H1 (cell line): ENCODE measurements at regions not wholly inside any gene's neighbourhood (a gene's known extent, or its start where the extent isn't known, plus 50 kb on each side); places are given as distances from the start of the nearest gene placed in this dataset.

Experiments
- CTCF ChIA-PET: fragments of 300-600 bp; sonication (Branson Sonifier 250); formaldehyde crosslinking; loops from one replicate; lab custom pipeline; 2021; ENCODE audit not compliant: partially characterized antibody; lab: Charles Lee
- POLR2A ChIA-PET: fragments of 300-600 bp; sonication (Branson Sonifier 250); formaldehyde crosslinking; loops from one replicate; lab custom pipeline; 2021; ENCODE audit warnings: inconsistent platforms; ENCODE audit not compliant: partially characterized antibody; lab: Charles Lee
- DNase-seq, 2 experiments: peaks; one replicate each; pipeline versions ENCODE4 v3.0.0 to v3.0.0-alpha.2; 2010 to 2022; ENCODE audit warnings: low spot score in 2 of 2, low read depth in 1 of 2, mixed read lengths in 1 of 2
- FAIRE-seq: peaks from 2 replicates; lab custom pipeline; 2011; peaks lifted over from hg19 to GRCh38; lab: Jason Lieb, UNC
- H2AFZ ChIP-seq: 2 replicates; pipeline ENCODE4 v1.8.1; 2012; ENCODE audit warnings: low read length, inconsistent platforms
- H2AK5ac ChIP-seq: 2 replicates; pipeline ENCODE4 v1.6.1; 2013; ENCODE audit warnings: low read depth, low read length
- H2BK120ac ChIP-seq: replicated peaks from 2 replicates; pipeline ENCODE3; 2013; ENCODE audit warnings: low read depth, low read length, inconsistent platforms
- H2BK12ac ChIP-seq: 2 replicates; pipeline ENCODE4 v1.6.1; 2013; ENCODE audit warnings: low read depth, low read length
- H2BK15ac ChIP-seq: 2 replicates; pipeline ENCODE4 v1.6.1; 2013; ENCODE audit warnings: low read length
- H2BK20ac ChIP-seq: 2 replicates; pipeline ENCODE4 v1.6.1; 2013; ENCODE audit warnings: low read length
- H2BK5ac ChIP-seq: 2 replicates; pipeline ENCODE4 v1.6.1; 2013; ENCODE audit warnings: low read depth, low read length
- H3K14ac ChIP-seq: 2 replicates; pipeline ENCODE4 v1.6.1; 2013; ENCODE audit warnings: inconsistent platforms; ENCODE audit not compliant: insufficient read length
- H3K18ac ChIP-seq: 2 replicates; pipeline ENCODE4 v1.6.1; 2013; ENCODE audit warnings: low read length; ENCODE audit errors: extremely low read depth
- H3K23ac ChIP-seq: 2 replicates; pipeline ENCODE4 v1.6.1; 2013; ENCODE audit warnings: inconsistent platforms; ENCODE audit not compliant: insufficient read length
- H3K23me2 ChIP-seq: 2 replicates; pipeline ENCODE4 v1.6.1; 2013; ENCODE audit warnings: low read depth, low read length
- H3K27ac ChIP-seq: 2 replicates; pipeline ENCODE4 v1.6.1; 2011; ENCODE audit warnings: low read depth, low read length, inconsistent platforms
- H3K27me3 ChIP-seq, 4 experiments: replicated peaks in 1 of 4; 1 replicate in 1 of 4; 2 replicates in 3 of 4; pipeline versions ENCODE4 v1.6.1 to v1.8.1; 2011 to 2013; ENCODE audit warnings: low read length in 3 of 4, mild to moderate bottlenecking in 3 of 4, inconsistent platforms in 2 of 4, mixed read lengths in 2 of 4, moderate library complexity in 1 of 4; ENCODE audit not compliant: control insufficient read depth in 3 of 4, insufficient read depth in 3 of 4; ENCODE audit errors: extremely low read depth in 1 of 4
- H3K36me3 ChIP-seq, 4 experiments: 2 replicates each; pipeline versions ENCODE4 v1.6.1 to v1.8.1; 2011 to 2013; ENCODE audit warnings: mild to moderate bottlenecking in 4 of 4, low read length in 3 of 4, moderate library complexity in 2 of 4, control low read depth in 1 of 4, inconsistent platforms in 1 of 4; ENCODE audit not compliant: insufficient read depth in 4 of 4, control insufficient read depth in 2 of 4
- H3K4ac ChIP-seq: replicated peaks from 2 replicates; pipeline ENCODE3; 2013; ENCODE audit warnings: low read length, low read depth, mixed read lengths, inconsistent platforms; ENCODE audit not compliant: insufficient read length
- H3K4me1 ChIP-seq, 4 experiments: replicated peaks in 1 of 4; 1 replicate in 1 of 4; 2 replicates in 3 of 4; pipeline versions ENCODE4 v1.6.1 to v1.8.1; 2011 to 2013; ENCODE audit warnings: low read length in 3 of 4, inconsistent platforms in 2 of 4, mixed read lengths in 1 of 4; ENCODE audit not compliant: insufficient read depth in 4 of 4, control insufficient read depth in 3 of 4
- H3K4me2 ChIP-seq, 2 experiments: 2 replicates each; pipeline versions ENCODE4 v1.6.1 to v1.8.1; 2011 to 2013; ENCODE audit warnings: low read depth in 2 of 2, low read length in 2 of 2, control low read depth in 1 of 2, inconsistent platforms in 1 of 2, mild to moderate bottlenecking in 1 of 2; ENCODE audit not compliant: insufficient read depth in 1 of 2
- H3K4me3 ChIP-seq, 4 experiments: fragments of 200-600, 300-600 bp in 1 of 4; sonication (generic), shearing (Covaris generic), sonication (Bioruptor Twin) in 1 of 4; 2 replicates each; pipeline versions ENCODE4 v1.5.1 to v1.8.1; 2011 to 2016; ENCODE audit warnings: low read length in 4 of 4, low read depth in 3 of 4, control low read depth in 2 of 4, inconsistent platforms in 2 of 4, mild to moderate bottlenecking in 2 of 4, mixed read lengths in 1 of 4, moderate library complexity in 1 of 4; ENCODE audit not compliant: insufficient read depth in 2 of 4; ENCODE audit errors: extremely low read depth in 1 of 4
- H3K56ac ChIP-seq: replicated peaks from 2 replicates; pipeline ENCODE3; 2013; ENCODE audit warnings: low read depth, mild to moderate bottlenecking, mixed read lengths, low read length, inconsistent platforms; ENCODE audit not compliant: insufficient read length
- H3K79me1 ChIP-seq: 2 replicates; pipeline ENCODE4 v1.6.1; 2013; ENCODE audit warnings: low read depth, low read length, control low read depth
- H3K79me2 ChIP-seq, 2 experiments: 2 replicates each; pipeline versions ENCODE4 v1.6.1 to v1.8.1; 2012 to 2013; ENCODE audit warnings: low read length in 2 of 2, mild to moderate bottlenecking in 2 of 2, inconsistent platforms in 1 of 2; ENCODE audit not compliant: insufficient read depth in 2 of 2, control insufficient read depth in 1 of 2
- H3K9ac ChIP-seq, 4 experiments: replicated peaks in 1 of 4; 1 replicate in 1 of 4; 2 replicates in 3 of 4; pipeline versions ENCODE4 v1.6.1 to v1.8.1; 2011 to 2013; ENCODE audit warnings: low read depth in 3 of 4, low read length in 3 of 4, control low read depth in 2 of 4, mild to moderate bottlenecking in 2 of 4, moderate library complexity in 2 of 4, inconsistent platforms in 1 of 4; ENCODE audit errors: extremely low read depth in 1 of 4
- H3K9me3 ChIP-seq, 2 experiments: 2 replicates each; pipeline versions ENCODE4 v1.6.1 to v1.8.1; 2012 to 2013; ENCODE audit warnings: mild to moderate bottlenecking in 2 of 2, moderate library complexity in 2 of 2, control low read depth in 1 of 2, inconsistent platforms in 1 of 2, low read depth in 1 of 2, low read length in 1 of 2, mixed read lengths in 1 of 2; ENCODE audit not compliant: insufficient read depth in 2 of 2
- H4K20me1 ChIP-seq, 2 experiments: replicated peaks in 1 of 2; 2 replicates each; pipeline versions ENCODE3 to v1.8.1; 2011 to 2013; ENCODE audit warnings: inconsistent platforms in 2 of 2, low read length in 2 of 2, mild to moderate bottlenecking in 1 of 2; ENCODE audit not compliant: insufficient read depth in 2 of 2, control insufficient read depth in 1 of 2
- H4K5ac ChIP-seq: 2 replicates; pipeline ENCODE4 v1.6.1; 2013; ENCODE audit warnings: low read length, low read depth, mixed read lengths, inconsistent platforms; ENCODE audit not compliant: insufficient read length
- H4K8ac ChIP-seq: 2 replicates; pipeline ENCODE4 v1.8.0; 2013; ENCODE audit warnings: mild to moderate bottlenecking, moderate library complexity, low read length, inconsistent platforms; ENCODE audit not compliant: insufficient read depth; ENCODE audit errors: extremely low read depth
- H4K91ac ChIP-seq: replicated peaks from 2 replicates; pipeline ENCODE3; 2013; ENCODE audit warnings: low read length, mixed read lengths, inconsistent platforms; ENCODE audit not compliant: insufficient read length
- ASH2L ChIP-seq: fragments of 200-600, 300-600 bp; sonication (generic); IDR thresholded peaks from one replicate; pipeline ENCODE4 v1.7.1; 2017; ENCODE audit warnings: low read length
- CREB1 ChIP-seq: IDR thresholded peaks from 2 replicates; pipeline ENCODE4 v1.6.1; 2012; ENCODE audit warnings: inconsistent platforms
- EGR1 ChIP-seq: IDR thresholded peaks from 2 replicates; pipeline ENCODE4 v1.6.1; 2011; ENCODE audit warnings: low read depth, low read length, borderline replicate concordance
- EP300 ChIP-seq, 2 experiments: IDR thresholded peaks; 1 replicate in 1 of 2; 2 replicates in 1 of 2; pipeline ENCODE4 v1.6.1; 2011 to 2012; ENCODE audit warnings: low read depth in 2 of 2, low read length in 2 of 2, mild to moderate bottlenecking in 2 of 2, borderline replicate concordance in 1 of 2, inconsistent platforms in 1 of 2, moderate library complexity in 1 of 2
- FOSL1 ChIP-seq: IDR thresholded peaks from 2 replicates; pipeline ENCODE4 v1.6.1; 2011; ENCODE audit warnings: mild to moderate bottlenecking, low read depth, low read length, moderate library complexity; ENCODE audit not compliant: insufficient read depth
- JUND ChIP-seq: IDR thresholded peaks from 2 replicates; pipeline ENCODE4 v1.6.1; 2011; ENCODE audit warnings: mild to moderate bottlenecking, improper control_type of control experiment, low read length
- MAFK ChIP-seq: IDR thresholded peaks from 2 replicates; pipeline ENCODE4 v1.6.1; 2012; ENCODE audit warnings: low read depth, mild to moderate bottlenecking, improper control_type of control experiment, low read length
- NANOG ChIP-seq: IDR thresholded peaks from 2 replicates; pipeline ENCODE4 v1.6.1; 2011; ENCODE audit warnings: low read length, low read depth, mild to moderate bottlenecking, inconsistent platforms; ENCODE audit not compliant: insufficient read depth, poor library complexity, severe bottlenecking
- RBBP5 ChIP-seq: IDR thresholded peaks from 2 replicates; pipeline ENCODE4 v1.7.1; 2012; ENCODE audit warnings: low read depth, mild to moderate bottlenecking, inconsistent platforms, low read length, moderate library complexity, borderline replicate concordance
- SAP30 ChIP-seq: fragments of 300-600 bp; sonication (generic); IDR thresholded peaks from 2 replicates; pipeline ENCODE4 v1.7.1; 2012; ENCODE audit warnings: low read length, moderate library complexity, mild to moderate bottlenecking, inconsistent platforms; ENCODE audit not compliant: insufficient read depth, insufficient replicate concordance
- SIRT6 ChIP-seq: IDR thresholded peaks from one replicate; pipeline ENCODE4 v1.7.1; 2012; ENCODE audit warnings: low read length, inconsistent platforms
- SIX5 ChIP-seq: IDR thresholded peaks from 2 replicates; pipeline ENCODE4 v1.6.1; 2011; ENCODE audit warnings: mild to moderate bottlenecking, low read depth, low read length
- SP4 ChIP-seq: IDR thresholded peaks from 2 replicates; pipeline ENCODE4 v1.6.1; 2012; ENCODE audit warnings: low read length, inconsistent platforms
- TAF7 ChIP-seq: optimal IDR thresholded peaks from 2 replicates; pipeline ENCODE3; 2011; ENCODE audit warnings: low read depth, mild to moderate bottlenecking, inconsistent platforms, low read length, moderate library complexity, borderline replicate concordance
- ZNF274 ChIP-seq: IDR thresholded peaks from 2 replicates; pipeline ENCODE4 v1.7.0; 2012; ENCODE audit warnings: low read length, borderline replicate concordance; ENCODE audit errors: extremely low read depth
- WGBS, 2 experiments: shearing (Covaris generic) in 1 of 2; methylation state at CpG; one replicate each; pipeline versions ENCODE4 v1.1.6 to v1.1.7; 2013 to 2015; ENCODE audit warnings: low lambda C conversion rate in 2 of 2, mixed read lengths in 2 of 2, inconsistent platforms in 1 of 2, low coverage in 1 of 2, missing lambda C conversion rate in 1 of 2; ENCODE audit not compliant: insufficient replicate concordance in 2 of 2, insufficient coverage in 1 of 2, insufficient read length in 1 of 2; ENCODE audit errors: extremely low coverage in 1 of 2, missing lambda C conversion rate in 1 of 2; 5-methylcytosine and 5-hydroxymethylcytosine counted together

GRCh38 chr7:91731976-91732375 lies 148.5 kb downstream of the MTERF1 start:
- Histone ChIP-seq H3K27me3 (no peaks in the 10 kb centered on the region), H3K9me3 (no peaks in the 10 kb centered on the region), H2BK15ac (no peak overlapping the region), H3K14ac (no peak overlapping the region), H2AFZ (no peak overlapping the region), H2BK120ac (no peak overlapping the region), H3K56ac (no peak overlapping the region), H3K79me1 (no peaks in the 10 kb centered on the region), H4K5ac (no peak overlapping the region), H4K8ac (no peak overlapping the region), H3K27ac (no peak overlapping the region), H2BK5ac (no peak overlapping the region), H3K36me3 (no peaks in the 10 kb centered on the region), H3K4me2 (no peak overlapping the region), H3K4me3 (no peak overlapping the region), H2BK20ac (no peak overlapping the region), H3K9ac (no peak overlapping the region), H3K4me1 (no peaks in the 10 kb centered on the region), H2BK12ac (no peak overlapping the region), H3K18ac (no peak overlapping the region), H3K23ac (no peak overlapping the region), H4K91ac (no peak overlapping the region), H3K4ac (no peak overlapping the region), H3K23me2 (no peaks in the 10 kb centered on the region; the same call in 1 of the 2 replicates), H2AK5ac (no peak overlapping the region), H3K79me2 (no peaks in the 10 kb centered on the region), H4K20me1 (no peaks in the 10 kb centered on the region)
- ChIA-PET CTCF (interaction anchor here (0.6 to 1.8 kb wide), 4 partner anchors 11 to 1103 kb away, joined by 3 to 4 read pairs (median 3); no protein-coding TSS in a partner anchor), POLR2A (no interaction called here)
- WGBS, 2 experiments: 84% methylated on average over 5 of the region's 5 CpGs; no CpG with 5 or more reads in 1 of the 2 experiments
- DNase-seq (no peak), FAIRE-seq (no peak)
- TF ChIP-seq EGR1: no peak
- no peak for TF ChIP-seq JUND
- TF ChIP-seq MAFK: no peak
- TF ChIP-seq CREB1: no peak
- no peak for TF ChIP-seq RBBP5
- no peak for TF ChIP-seq TAF7
- no peak for TF ChIP-seq ASH2L
- no peak for TF ChIP-seq SP4
- TF ChIP-seq SIX5: no peak
- TF ChIP-seq FOSL1: no peak
- TF ChIP-seq ZNF274: no peak
- TF ChIP-seq SAP30: no peak
- TF ChIP-seq NANOG: no peak
- no peak for TF ChIP-seq EP300 (IDR thresholded peaks at IDR 0.05; ENCODE audit: borderline replicate concordance in 1 of 2, low read depth in 2 of 2, low read length in 2 of 2)
- no peak for TF ChIP-seq SIRT6
